ENCODE measurements at regions not wholly inside any gene's neighbourhood (a gene's known extent, or its start where the extent isn't known, plus 50 kb on each side); places are given as distances from the start of the nearest gene placed in this dataset.
A peak's percentile ranks its signal among the peaks of the same experiment; 100 is the strongest.

GRCh38 chr7:13442226-13442625 lies 547.2 kb downstream of the ETV1 start:
- DNase-seq (ENCODE audit: low read depth) = no peak

DNA sequence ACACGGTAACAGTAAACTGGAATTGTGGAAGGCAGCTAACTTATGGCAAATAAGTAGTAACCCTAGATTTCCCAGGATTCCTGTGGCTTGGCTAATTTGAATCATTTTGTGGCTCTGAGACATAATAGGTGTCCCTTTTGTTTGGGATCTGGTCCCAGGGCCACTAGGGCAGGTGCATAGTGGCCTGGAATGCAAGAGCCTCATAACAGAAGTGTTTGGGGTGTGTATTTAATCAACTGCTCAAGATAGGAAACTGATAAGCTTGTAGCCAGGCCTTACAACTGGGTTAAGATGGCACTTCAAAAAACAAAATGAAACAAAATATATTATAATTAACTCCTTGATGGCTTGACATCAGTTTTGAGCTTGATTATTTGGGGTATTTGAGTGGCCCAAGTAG lies 541.8 kb downstream of the ETV1 start:
- DNase-seq (ENCODE audit: low read depth) = no peak

- no peak for DNase-seq (ENCODE audit: low read depth)
These were observed 541.2 kb downstream of the ETV1 start for GRCh38 chr7:13448243-13448642.

DNA sequence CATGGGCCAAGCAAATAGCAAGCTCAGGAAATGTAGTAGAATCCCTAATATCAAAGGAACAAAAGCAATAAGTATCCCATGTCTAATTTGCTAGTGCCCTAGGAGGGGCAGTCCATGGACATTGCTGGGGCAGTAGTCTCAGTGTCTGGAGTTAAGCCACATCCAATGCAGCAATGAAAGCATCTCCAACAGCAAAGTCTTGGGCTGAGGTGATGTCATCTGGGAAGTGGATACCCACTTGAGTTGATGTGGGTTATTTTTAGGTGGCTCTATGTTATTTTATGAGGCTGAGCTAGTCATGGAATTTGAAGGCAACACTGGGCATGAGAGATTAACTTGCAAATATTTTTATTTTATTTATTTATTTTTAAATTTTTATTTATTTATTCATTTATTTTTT lies 540.0 kb downstream of the ETV1 start:
- no peak for DNase-seq (ENCODE audit: low read depth)

- no peak for DNase-seq (ENCODE audit: low read depth)
These were observed 534.4 kb downstream of the ETV1 start for GRCh38 chr7:13454916-13455592.

GRCh38 chr7:13457790-13458189 lies 531.7 kb downstream of the ETV1 start:
- DNase-seq (ENCODE audit: low read depth) = no peak

- no peak for DNase-seq (ENCODE audit: low read depth)
These were observed 522.5 kb downstream of the ETV1 start for GRCh38 chr7:13466874-13467547.

GRCh38 chr7:13476881-13477444 lies 512.5 kb downstream of the ETV1 start:
- no peak for DNase-seq (ENCODE audit: low read depth)

GRCh38 chr7:13489386-13489785 lies 500.1 kb downstream of the ETV1 start:
- no peak for DNase-seq (ENCODE audit: low read depth)

DNA sequence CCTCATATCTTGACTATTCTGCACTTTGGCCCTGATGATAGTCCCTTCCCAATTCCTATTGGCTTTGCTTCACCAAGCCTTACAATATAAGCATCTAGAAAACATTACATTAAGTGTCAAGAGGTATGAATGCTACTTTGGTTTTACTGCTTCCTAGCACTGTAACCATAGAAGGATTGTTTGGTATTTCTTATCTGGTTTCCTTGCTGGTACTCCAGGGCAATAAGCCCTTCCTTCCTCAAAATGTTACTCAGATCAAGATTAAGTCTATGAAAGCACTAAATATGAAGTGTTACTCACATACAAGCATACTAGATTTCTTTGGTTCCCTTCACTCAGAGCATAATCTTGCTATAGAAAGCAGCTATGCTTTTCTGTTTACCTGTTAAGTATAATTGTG lies 492.5 kb downstream of the ETV1 start:
- DNase-seq (ENCODE audit: low read depth) = no peak

- no peak for DNase-seq (ENCODE audit: low read depth)
These were observed 480.9 kb downstream of the ETV1 start for GRCh38 chr7:13508586-13508985.

GRCh38 chr7:13518738-13519137 lies 470.7 kb downstream of the ETV1 start:
- no peak for DNase-seq (ENCODE audit: low read depth)

GRCh38 chr7:13524076-13524475 lies 465.4 kb downstream of the ETV1 start:
- no peak for DNase-seq (ENCODE audit: low read depth)

DNA sequence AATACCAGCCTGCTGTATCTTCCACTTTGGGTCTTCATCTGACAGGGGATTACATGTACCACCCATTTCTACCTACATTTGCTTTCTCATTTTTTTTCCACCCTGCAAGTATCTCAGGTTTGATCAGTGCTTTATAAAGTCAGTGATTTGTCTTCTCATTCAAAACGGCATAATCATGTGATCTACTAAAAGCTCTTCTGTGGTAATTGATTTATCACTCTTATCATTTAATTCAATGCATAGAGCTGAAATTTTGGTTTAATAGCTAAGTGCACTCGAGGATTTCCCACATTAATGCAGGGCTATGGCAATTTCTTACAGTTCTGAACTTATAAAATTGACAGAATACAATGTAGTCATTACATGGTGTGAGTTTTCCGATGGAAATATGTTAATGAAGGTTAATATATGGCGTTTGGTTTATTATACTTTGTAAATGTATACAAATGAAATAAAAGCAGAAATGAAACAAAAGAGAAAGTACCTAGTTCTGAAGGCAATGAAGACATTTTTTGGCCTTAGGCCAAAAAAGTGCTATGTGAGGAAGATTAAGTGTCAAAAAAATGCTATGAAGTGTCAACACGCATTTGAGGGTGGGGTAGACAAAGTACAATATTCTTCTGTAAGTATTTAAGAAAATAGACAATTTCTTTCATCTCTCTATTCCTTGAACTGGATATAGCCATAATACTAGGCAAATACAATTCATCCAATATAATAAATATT lies 457.3 kb downstream of the ETV1 start:
- DNase-seq (ENCODE audit: low read depth) = no peak

GRCh38 chr7:13538669-13539068 lies 450.8 kb downstream of the ETV1 start:
- peak; percentile 13 for DNase-seq (ENCODE audit: low read depth)

DNA sequence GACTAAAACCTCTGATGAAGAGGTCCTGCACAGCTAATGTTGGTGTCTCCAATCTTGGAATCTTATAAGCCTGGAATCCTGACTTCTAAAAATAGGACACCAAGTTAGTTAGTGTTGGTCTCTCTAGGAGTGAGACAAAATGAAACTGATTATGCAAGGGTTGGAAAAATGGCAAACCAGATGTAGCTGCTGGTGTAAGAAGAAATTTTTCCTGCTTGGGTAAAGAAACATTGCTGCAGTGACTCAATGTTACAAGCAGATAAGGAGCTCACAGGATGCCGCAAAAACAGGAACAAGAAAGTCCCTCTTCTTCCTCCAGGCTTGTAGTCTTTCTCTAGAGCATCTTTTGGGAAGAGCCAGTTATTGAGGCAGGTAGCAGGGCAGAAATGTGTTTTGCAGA lies 449.0 kb downstream of the ETV1 start:
- peak; percentile 50 for DNase-seq (ENCODE audit: low read depth)

DNA sequence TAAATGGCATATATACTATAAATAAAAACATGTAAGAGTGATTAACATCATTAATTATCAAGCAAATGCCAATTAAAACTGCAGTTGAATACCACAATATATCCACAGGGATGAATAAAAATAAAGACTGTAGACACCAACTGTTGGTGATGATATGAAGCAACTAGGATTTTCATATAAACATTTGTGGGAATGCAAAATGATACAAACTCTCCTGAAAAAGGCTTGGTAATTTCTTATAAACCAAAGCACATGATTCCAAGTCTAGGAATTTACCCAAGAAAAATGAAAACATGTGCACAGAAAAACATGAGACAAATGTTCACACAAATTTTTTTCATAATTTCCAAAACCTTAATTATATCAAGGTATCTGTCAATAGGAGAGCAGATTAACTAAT lies 448.1 kb downstream of the ETV1 start:
- no peak for DNase-seq (ENCODE audit: low read depth)

DNA sequence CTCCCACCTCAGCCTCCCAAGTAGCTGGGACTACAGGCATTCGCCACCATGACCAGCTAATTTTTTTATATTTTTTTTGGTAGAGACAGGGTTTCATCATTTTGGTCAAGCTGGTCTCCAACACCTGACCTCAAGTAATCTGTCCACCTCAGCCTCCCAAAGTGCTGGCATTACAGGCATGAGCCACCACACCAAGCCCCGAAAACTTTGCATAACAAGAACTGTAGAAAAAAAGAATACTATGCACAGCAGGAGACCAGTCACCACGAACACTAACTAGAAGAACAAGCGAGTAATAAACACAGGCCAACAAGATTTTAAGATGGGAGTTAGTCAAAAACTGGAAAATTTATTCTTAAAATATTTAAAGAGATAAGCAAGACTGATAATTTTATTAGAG lies 447.0 kb downstream of the ETV1 start:
- no peak for DNase-seq (ENCODE audit: low read depth)

- no peak for DNase-seq (ENCODE audit: low read depth)
These were observed 438.0 kb downstream of the ETV1 start for GRCh38 chr7:13551503-13551902.

DNA sequence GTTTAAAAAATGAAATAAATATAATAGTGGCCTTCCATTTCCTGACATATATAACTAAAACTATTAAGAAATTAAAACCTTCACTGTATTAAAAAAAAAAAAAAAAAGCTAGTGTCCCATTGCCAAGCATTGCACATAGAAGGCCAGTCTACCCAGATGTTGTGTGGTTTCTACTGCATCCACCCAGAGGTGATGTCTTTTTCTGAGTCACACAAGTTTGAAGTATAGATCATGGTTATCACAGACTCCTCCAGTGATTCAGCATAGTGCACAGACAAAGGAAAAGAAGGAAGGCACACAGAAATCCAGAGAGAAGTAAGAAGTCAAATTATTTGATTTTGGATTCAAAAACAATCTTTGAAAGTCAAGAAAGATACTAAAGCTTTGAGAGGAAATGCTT lies 429.0 kb downstream of the ETV1 start:
- DNase-seq (ENCODE audit: low read depth) = peak; percentile 15

GRCh38 chr7:13563257-13563656 lies 426.2 kb downstream of the ETV1 start:
- DNase-seq (ENCODE audit: low read depth) = no peak

DNA sequence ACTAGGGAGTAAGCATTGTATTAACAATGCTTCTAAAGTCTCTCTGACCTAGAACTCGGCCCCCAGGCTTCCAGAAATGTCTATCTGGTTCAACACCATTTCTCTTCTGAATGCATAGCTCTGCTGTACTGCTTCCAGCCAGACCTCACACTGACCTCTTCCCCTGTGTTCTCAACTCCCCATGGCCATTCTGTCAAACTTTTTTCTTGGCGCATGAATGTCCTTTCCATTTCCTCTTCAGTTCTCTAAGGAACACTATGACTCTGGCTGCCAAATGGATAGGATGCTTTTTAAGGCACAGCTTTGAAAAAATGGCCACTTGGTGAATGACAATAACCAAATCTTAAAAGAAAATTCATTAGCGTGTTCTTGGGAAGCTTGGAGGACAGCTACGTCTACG lies 425.8 kb downstream of the ETV1 start:
- no peak for DNase-seq (ENCODE audit: low read depth)

DNA sequence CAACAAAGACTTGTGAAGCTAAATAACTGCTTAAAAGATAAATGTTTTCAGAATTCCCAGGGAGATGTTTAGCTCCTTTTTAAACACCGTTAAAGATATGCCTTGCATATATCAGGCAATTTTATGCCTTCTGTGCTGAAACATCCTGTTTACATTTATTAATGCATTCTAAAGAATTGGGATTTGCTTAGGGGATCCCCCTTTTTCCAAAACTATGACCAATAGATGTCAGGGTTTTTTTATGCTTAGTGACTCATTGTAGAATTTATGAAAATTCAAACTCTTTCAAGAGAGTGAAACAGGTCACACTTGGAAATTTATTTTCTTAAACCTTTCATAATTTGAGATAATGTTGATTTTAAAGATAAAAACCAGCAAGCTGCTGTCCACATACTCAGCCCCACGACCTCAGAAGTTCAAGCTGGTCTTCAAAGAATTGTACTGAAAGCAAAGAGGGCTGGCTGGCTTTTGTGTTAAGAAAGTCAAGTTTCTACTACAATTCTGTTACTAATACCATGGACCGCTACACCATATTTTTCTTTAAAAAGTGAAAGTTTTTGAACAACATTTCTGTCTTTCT lies 411.8 kb downstream of the ETV1 start:
- DNase-seq (ENCODE audit: low read depth) = no peak

All from non-pigmented ciliary epithelial cell (primary cell).